HG03354 (cell line): ENCODE measurements at regions not wholly inside any gene's neighbourhood (a gene's known extent, or its start where the extent isn't known, plus 50 kb on each side); places are given as distances from the start of the nearest gene placed in this dataset.
A peak's percentile ranks its signal among the peaks of the same experiment; 100 is the strongest.

Experiments
- ATAC-seq: cut with Tn5 transposase; IDR thresholded peaks from one replicate; pipeline ENCODE4 v1.9.1; 2021; ENCODE audit warnings: mild to moderate bottlenecking; ENCODE audit not compliant: unreplicated experiment, poor library complexity, severe bottlenecking

DNA sequence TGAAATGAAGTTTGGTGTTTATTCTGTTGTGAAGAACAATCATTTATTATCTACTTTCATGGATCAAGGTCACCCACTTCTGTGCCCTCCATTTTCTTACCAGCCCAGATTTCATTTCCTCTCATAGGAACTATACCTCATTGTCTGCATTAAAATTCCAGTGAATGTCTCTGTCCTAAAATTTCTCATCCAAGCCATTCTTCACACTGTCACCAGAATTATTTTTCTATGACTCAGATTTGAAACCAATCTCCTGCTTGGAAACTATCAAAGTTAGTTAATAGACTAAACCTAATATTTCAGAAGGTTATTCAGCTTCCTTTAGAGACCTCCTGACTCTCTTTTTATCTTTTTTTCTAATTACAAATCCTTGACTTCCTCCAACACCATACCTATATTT is 364.1 kb upstream of the CBLB start:
- ATAC-seq: no peak

DNA sequence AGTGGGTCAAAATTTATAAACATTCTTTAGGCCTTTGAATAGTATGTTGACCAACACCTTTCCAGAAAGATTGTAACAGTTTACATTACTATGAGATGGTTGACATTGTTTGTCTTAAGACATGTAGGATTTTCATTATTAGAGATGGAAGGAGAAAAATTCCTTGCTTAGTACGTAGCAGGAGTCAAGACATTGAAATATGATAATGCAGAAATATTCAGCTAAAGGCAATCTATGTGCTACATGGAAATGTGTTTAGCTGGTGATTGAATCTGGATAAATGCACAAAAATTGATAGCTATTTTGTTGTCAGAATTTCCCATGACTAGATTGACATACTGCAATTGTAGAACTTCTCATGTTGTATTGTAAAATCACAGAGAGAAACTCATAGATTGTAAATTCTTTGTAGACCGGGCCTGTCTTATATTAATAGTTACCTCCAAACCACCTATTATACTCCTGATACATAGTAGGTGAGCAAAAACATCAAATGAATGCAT is 370.4 kb upstream of the CBLB start:
- no peak for ATAC-seq

DNA sequence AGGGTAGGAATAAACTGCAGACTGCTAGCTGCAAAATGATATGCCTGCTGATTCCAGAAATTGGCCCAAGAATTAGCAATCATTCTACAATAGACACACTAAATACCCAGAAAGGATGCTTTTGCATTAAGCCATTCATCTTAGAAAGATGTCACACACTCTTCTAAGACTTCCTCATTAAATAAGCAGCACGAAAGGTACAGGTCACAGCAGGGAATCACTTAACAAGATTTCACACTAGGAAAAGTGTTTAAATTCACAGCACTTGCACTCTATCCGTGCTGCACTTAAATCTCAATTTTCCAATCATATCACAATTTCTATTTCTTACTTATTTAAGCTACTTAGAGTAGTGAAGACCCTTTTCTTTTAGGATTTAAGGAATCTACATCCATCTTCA is 372.8 kb upstream of the CBLB start:
- ATAC-seq: no peak

DNA sequence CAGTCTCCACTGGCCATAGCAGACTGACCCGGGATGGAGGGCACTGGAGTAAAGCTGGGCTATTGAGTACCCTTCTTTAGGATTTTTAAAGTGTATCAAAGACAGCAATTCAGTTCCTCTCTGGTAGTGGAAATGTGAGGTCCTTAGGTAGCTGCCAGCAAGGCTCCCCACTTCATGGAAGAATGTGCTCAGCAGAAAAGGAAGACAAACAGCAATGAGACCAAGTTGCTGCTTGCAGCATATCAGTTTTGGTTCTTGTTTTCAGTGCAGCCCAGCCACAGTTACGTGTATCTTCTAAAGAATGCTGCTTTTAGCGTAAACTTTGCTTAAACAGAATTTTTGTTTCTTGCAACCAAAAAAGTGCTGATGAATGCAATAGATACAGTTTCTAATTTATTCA is 374.0 kb upstream of the CBLB start:
- peak; percentile 61 for ATAC-seq

GRCh38 chr3:106245400-106245799 is 376.6 kb upstream of the CBLB start:
- no peak for ATAC-seq

DNA sequence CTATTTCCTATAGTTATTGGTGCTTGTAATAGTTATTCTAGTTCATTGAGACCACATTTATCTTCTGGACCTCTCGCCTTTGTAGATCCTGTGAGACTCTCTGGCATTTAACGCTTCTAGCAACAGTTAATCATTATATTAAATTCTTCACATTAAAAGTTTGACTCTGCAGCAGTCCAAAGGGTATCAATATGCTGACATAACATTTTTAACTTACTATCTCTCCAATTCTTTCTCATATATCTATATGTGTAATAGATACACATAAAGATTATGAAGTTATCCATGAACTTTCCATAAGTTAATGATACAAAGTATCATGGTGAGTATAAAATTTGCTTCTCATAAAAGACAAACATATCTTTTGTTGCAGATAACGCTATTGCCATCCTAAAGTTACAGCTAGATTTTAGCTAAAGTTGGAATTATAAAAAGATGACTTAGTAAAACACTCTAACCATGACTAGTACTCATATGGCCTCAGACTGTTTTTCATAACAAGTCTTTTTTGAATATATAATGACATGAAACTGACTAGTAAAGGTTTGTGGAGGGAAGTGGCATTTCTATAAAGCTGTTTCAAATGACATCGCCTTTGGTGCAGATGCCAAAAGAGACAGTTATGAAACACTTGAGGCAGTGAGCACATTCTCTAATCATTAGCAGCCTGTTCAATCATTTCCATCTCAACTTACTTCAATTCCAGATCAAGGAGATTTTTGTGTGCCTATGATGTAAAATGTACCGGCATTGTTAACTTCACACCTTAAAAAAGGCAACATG is 379.3 kb upstream of the CBLB start:
- ATAC-seq: peak; percentile 89

GRCh38 chr3:106249159-106249558 is 380.3 kb upstream of the CBLB start:
- no peak for ATAC-seq

- ATAC-seq: no peak
Measured at GRCh38 chr3:106249981-106250380, 381.2 kb upstream of the CBLB start.

DNA sequence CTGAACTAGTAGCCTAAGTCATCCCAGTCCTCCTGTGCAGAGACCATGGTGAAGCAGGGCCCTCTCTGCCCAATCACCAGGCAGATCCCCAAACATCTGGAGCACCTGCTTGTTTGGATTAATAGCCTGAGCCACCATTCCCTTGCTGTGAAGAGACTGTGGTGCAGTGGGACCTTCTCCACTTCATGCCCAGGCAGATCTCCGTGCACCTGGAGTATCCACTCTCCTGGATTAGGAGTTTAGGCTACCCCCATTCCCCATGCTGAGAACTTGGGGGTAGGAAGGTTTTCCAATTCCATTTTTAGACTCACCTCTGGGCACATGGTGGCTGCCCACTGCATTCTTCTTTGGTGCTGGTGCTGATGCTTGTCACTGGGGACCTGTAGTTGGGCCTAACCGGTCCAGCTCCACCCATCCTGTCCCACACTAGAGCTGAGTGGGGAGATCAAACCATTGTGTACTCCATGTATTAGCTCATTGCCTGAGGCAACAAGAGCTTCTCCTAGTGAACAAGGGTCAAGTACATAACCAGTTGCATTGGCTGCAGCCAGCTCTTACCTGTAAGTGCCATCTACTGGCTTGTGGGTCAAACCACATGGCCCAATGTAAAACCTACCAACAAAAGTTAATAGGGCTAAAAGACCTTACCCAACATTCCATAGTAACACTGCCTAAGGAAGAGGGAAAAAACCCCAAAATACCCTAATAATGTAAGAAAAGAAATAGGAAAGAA is 382.5 kb upstream of the CBLB start:
- no peak for ATAC-seq

DNA sequence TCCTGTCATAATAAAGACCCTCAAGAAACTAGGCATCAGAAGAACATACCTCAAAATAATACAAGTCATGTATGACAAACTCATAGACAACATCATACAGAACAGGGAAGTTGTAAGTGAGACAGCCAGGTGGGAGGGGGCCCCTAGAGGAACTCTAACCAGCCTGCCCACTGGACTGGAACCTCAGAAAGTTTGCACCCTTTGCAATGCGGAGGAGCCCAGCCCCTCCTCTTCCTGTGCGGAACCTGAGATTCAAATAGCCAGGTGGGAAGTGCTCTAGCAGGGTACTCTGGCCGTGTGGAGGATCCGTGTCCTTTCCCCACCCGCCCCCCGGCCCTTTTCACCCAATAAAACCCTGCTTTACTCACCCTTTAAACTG is 387.0 kb upstream of the CBLB start:
- peak; percentile 97 for ATAC-seq

DNA sequence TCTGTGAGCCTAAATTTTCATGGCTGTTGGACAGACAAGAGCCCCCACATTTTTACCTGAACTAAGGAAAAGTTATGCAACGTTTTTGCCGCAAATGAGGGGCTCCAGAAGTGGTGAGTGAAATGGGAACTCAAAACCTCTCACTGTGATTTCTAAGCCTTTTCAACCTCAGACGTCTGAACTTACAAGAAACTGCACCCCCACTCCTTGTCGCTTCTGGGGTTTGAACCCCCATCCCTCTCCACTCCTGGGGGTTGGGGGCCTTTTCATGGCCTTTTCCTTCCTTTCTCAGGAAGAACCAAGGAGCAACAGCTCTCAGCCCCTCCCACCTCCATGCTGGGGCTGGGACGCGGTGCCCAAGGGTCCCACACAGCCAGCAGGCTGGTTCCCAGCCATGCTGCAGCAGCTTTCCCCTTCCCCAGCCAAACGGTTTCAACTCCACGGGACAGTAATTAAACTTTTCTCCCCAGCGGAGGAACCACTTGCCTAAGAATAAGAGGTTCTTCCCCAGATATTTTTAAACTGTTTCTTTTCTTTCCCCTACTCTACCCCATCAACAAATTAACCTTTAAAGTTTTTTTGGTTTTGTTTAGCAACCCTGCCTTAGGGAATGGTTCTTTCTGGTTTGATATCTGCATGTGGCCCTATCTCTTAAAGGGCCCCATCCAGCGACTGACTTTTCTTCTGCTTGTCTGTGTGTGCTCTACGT is 387.6 kb upstream of the CBLB start:
- peak; percentile 31 for ATAC-seq

DNA sequence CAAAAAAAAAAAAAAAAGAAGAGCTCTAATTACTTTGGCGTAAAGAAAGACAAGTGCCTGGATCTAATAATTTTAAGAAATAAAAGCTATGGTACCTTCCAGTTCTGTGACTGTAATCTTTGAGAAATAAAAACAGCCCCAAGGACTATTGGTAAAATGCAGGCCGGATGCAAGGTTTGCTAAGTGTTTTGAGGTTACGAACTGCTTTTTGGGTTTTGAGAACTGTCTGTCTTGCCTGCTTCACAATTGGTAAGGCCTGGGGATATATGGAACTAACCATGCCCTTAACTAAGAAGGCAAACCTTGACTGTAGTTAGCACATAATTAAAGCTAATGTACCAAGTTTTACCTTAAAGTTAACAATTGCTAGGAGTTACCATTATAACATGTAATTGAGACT is 388.4 kb upstream of the CBLB start:
- ATAC-seq: no peak

DNA sequence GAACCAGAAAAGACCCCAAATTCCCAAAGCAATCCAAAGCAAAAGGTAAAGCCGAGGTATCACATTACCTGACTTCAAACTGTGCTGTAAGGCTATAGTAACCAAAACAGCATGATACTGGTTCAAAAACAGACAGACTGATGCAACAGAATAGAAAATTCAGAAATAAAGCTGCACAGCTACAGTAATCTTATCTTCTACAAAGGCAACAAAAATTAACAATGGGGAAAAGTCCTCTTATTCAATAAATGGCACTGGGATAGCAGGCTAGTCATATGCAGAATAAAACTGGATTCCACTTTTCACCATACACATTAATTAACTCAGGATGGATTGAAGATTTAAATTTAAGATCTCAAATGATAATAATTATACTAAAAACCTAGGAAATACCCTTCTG is 392.6 kb upstream of the CBLB start:
- no peak for ATAC-seq

- ATAC-seq: no peak
Measured at GRCh38 chr3:106261915-106262683, 393.3 kb upstream of the CBLB start.

GRCh38 chr3:106263011-106263410 is 394.2 kb upstream of the CBLB start:
- ATAC-seq: no peak

GRCh38 chr3:106263546-106263945 is 394.7 kb upstream of the CBLB start:
- ATAC-seq: no peak

- ATAC-seq: no peak
Measured at GRCh38 chr3:106265704-106266103, 396.9 kb upstream of the CBLB start.

- peak; percentile 56 for ATAC-seq
Measured at GRCh38 chr3:106268696-106269095, 399.9 kb upstream of the CBLB start.

- ATAC-seq: no peak
Measured at GRCh38 chr3:106272302-106272701, 403.5 kb upstream of the CBLB start.

DNA sequence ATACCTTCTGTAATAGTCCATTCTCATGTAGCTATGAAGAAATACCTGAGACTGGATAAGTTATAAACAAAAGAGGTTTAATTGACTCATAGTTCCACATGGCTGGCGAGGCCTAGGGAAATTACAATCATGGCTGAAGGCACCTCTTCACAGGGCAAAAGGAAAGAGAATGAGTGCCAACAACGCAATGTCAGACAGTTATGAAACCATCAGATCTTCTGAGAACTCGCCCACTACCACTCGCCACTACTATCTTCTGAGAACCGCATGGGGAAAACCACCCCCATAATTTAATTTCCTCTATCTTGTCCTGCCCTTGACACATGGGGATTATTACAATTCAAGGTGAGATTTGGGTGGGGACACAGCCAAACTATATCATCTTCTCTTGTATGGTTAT is 406.8 kb upstream of the CBLB start:
- ATAC-seq: no peak
